ENCODE measurements at regions not wholly inside any gene's neighbourhood (a gene's known extent, or its start where the extent isn't known, plus 50 kb on each side); places are given as distances from the start of the nearest gene placed in this dataset.

GRCh38 chr6:67888886-67889681, 746.0 kb upstream of the ADGRB3 start (continued):
- no peak for TF ChIP-seq MBD1 (CRISPR knock-in tag; IDR thresholded peaks at IDR 0.05)
- peak; percentile 73; the same call in 1 of the 2 replicates for TF ChIP-seq MYNN (IDR thresholded peaks at IDR 0.05)
- no peak for TF ChIP-seq MYNN (CRISPR knock-in tag; IDR thresholded peaks at IDR 0.05)
- peak; percentile 23; the same call in 1 of the 2 replicates for TF ChIP-seq DEAF1 (CRISPR knock-in tag; IDR thresholded peaks at IDR 0.05)
- 0 out of 2 replicates have a peak, but pooled peaks have one; percentile 24 for TF ChIP-seq GMEB1 (CRISPR knock-in tag; IDR thresholded peaks at IDR 0.05)
- no peak for TF ChIP-seq FIP1L1 (IDR thresholded peaks at IDR 0.05; ENCODE audit: low read depth, low read length, poor library complexity, severe bottlenecking)
- 0 out of 2 replicates have a peak, but pooled peaks have one; percentile 9 for TF ChIP-seq ELF2 (CRISPR knock-in tag; IDR thresholded peaks at IDR 0.05)
- no peak for TF ChIP-seq ZNF253 (CRISPR knock-in tag; conservative IDR thresholded peaks at IDR 0.05)
- TF ChIP-seq RAD21 (CRISPR knock-in tag; conservative IDR thresholded peaks at IDR 0.05 in 1 of 2, IDR thresholded peaks at IDR 0.05 in 1 of 2), result peak in 1 of 2 experiments; percentile 38; a peak in 1 of 4 replicates
- TF ChIP-seq RBFOX2 (IDR thresholded peaks at IDR 0.05; ENCODE audit: low read depth, low read length), result peak; percentile 94
- 0 out of 2 replicates have a peak, but pooled peaks have one; percentile 20 for TF ChIP-seq TCF7L2 (IDR thresholded peaks at IDR 0.05; ENCODE audit: low read depth, low read length)
- TF ChIP-seq ZBTB34 (CRISPR knock-in tag; IDR thresholded peaks at IDR 0.05), result no peak
- TF ChIP-seq ZFP36 (IDR thresholded peaks at IDR 0.05; ENCODE audit: low read depth, low read length, partially characterized antibody), result no peak
- no peak for TF ChIP-seq CTCFL (IDR thresholded peaks at IDR 0.05; ENCODE audit: borderline replicate concordance, insufficient read depth, low read depth, low read length, poor library complexity, severe bottlenecking)
- TF ChIP-seq CBX8 (IDR thresholded peaks at IDR 0.05; ENCODE audit: borderline replicate concordance, extremely low read depth, low read depth, low read length, poor library complexity, severe bottlenecking), result no peak
- TF ChIP-seq PRPF4 (IDR thresholded peaks at IDR 0.05; ENCODE audit: insufficient read depth, low read depth, low read length, poor library complexity, severe bottlenecking), result no peak
- peak; percentile 91 for TF ChIP-seq SMAD3 (CRISPR knock-in tag; conservative IDR thresholded peaks at IDR 0.05)

All from K562 (cell line).